DND-41 (cell line): ENCODE measurements at regions not wholly inside any gene's neighbourhood (a gene's known extent, or its start where the extent isn't known, plus 50 kb on each side); places are given as distances from the start of the nearest gene placed in this dataset.

Source experiments
- CTCF ChIP-seq: IDR thresholded peaks from 2 replicates; pipeline ENCODE4 v1.5.1; 2012; ENCODE audit warnings: borderline replicate concordance, low read length, moderate library complexity, mild to moderate bottlenecking; ENCODE audit not compliant: poor library complexity, severe bottlenecking; ENCODE audit errors: extremely low read depth
- EZH2 ChIP-seq: IDR thresholded peaks from 3 replicates; pipeline ENCODE4 v1.6.1; 2012; ENCODE audit warnings: borderline replicate concordance, low read depth, mild to moderate bottlenecking, moderate library complexity, low read length, inconsistent platforms; ENCODE audit not compliant: severe bottlenecking

- TF ChIP-seq CTCF = no peak
- TF ChIP-seq EZH2 = no peak
These were observed 56.8 kb downstream of the UTRN start for GRCh38 chr6:144341831-144342527.
